ENCODE measurements at regions not wholly inside any gene's neighbourhood (a gene's known extent, or its start where the extent isn't known, plus 50 kb on each side); places are given as distances from the start of the nearest gene placed in this dataset.

- intact Hi-C loops (cut with micrococcal nuclease; ENCODE audit: unreplicated experiment), result no loop called here
- no peak for TF ChIP-seq TAF1 (CRISPR knock-in tag; IDR thresholded peaks at IDR 0.05)
- no peak for TF ChIP-seq KAT2B (IDR thresholded peaks at IDR 0.05; ENCODE audit: borderline replicate concordance, low read depth, low read length)
- no peak for TF ChIP-seq CCDC6 (CRISPR knock-in tag; IDR thresholded peaks at IDR 0.05)
- no peak for TF ChIP-seq ZMAT5 (CRISPR knock-in tag; IDR thresholded peaks at IDR 0.05; ENCODE audit: borderline replicate concordance, low read depth)
- TF ChIP-seq PHF5A (CRISPR knock-in tag; IDR thresholded peaks at IDR 0.05; ENCODE audit: low read depth, unreplicated experiment), result no peak
- no peak for TF ChIP-seq NONO (IDR thresholded peaks at IDR 0.05)
- no peak for TF ChIP-seq NONO (CRISPR knock-in tag; conservative IDR thresholded peaks at IDR 0.05)
- no peak for TF ChIP-seq ARID2 (CRISPR knock-in tag; IDR thresholded peaks at IDR 0.05; ENCODE audit: borderline replicate concordance)
- no peak for TF ChIP-seq MYPOP (CRISPR knock-in tag; IDR thresholded peaks at IDR 0.05)
- TF ChIP-seq NR2C2 (CRISPR knock-in tag; IDR thresholded peaks at IDR 0.05; ENCODE audit: borderline replicate concordance), result no peak
- TF ChIP-seq REXO4 (CRISPR knock-in tag; IDR thresholded peaks at IDR 0.05; ENCODE audit: borderline replicate concordance), result no peak
- TF ChIP-seq CBX5 (CRISPR knock-in tag; IDR thresholded peaks at IDR 0.05; ENCODE audit: borderline replicate concordance), result no peak
- no peak for TF ChIP-seq CCAR2 (optimal IDR thresholded peaks at IDR 0.05; ENCODE audit: low read depth, low read length)
- TF ChIP-seq TOE1 (CRISPR knock-in tag; IDR thresholded peaks at IDR 0.05), result no peak
- no peak for TF ChIP-seq CERS6 (CRISPR knock-in tag; IDR thresholded peaks at IDR 0.05)
- no peak for TF ChIP-seq ZNF746 (CRISPR knock-in tag; IDR thresholded peaks at IDR 0.05)
- TF ChIP-seq ATAD3A (CRISPR knock-in tag; IDR thresholded peaks at IDR 0.05), result no peak
- TF ChIP-seq ZNF280D (CRISPR knock-in tag; IDR thresholded peaks at IDR 0.05), result no peak
- TF ChIP-seq ZNF138 (CRISPR knock-in tag; IDR thresholded peaks at IDR 0.05; ENCODE audit: low read depth), result no peak
- TF ChIP-seq NR2F6 (IDR thresholded peaks at IDR 0.05), result no peak
- no peak for TF ChIP-seq NR2F6 (CRISPR knock-in tag; IDR thresholded peaks at IDR 0.05)
Observed at GRCh38 chr14:24693353-24693737, 59.4 kb upstream of the GZMB start.

More at GRCh38 chr14:24693353-24693737, 59.4 kb upstream of the GZMB start:
- Histone ChIP-seq H4K20me1 (ENCODE audit: insufficient read depth, low read length) (no peaks in the 10 kb centered on the region), H3K9me3 (ENCODE audit: low read length) (peaks cover 12% of the 10 kb centered on the region), H3K27ac (ENCODE audit: extremely low read length, insufficient read depth, low read length) (no peak overlapping the region), H3K36me3 (replicated peaks in 1 of 2; ENCODE audit: control insufficient read depth in 1 of 2, insufficient read depth in 2 of 2, low read length in 2 of 2) (no peaks in the 10 kb centered on the region), H3K4me3 (replicated peaks in 1 of 3; ENCODE audit: insufficient read depth in 1 of 3, low read depth in 2 of 3, low read length in 3 of 3) (no peak overlapping the region), H2AFZ (ENCODE audit: low read length) (no peak overlapping the region), H3K27me3 (ENCODE audit: control insufficient read depth in 1 of 2, insufficient read depth in 2 of 2, low read length in 2 of 2) (peaks cover 1 to 6% of the 10 kb centered on the region in 2 experiments; a peak in 2 of 5 replicates), H3K9ac (ENCODE audit: insufficient read depth, low read depth, low read length) (no peak overlapping the region), H3K4me1 (ENCODE audit: insufficient read depth, low read length) (no peaks in the 10 kb centered on the region), H3K79me2 (ENCODE audit: insufficient read depth, low read length) (no peaks in the 10 kb centered on the region), H3K4me2 (ENCODE audit: low read depth, low read length) (no peak overlapping the region)
- 2% methylated on average over 3 of the region's 3 CpGs for WGBS (ENCODE audit: low lambda C conversion rate)
- in situ Hi-C loops (cut with HindIII; ENCODE audit: extremely low pct_ligation_motif_present, low pct_unique_long_range_greater_than_20kb), result no loop called here
- ChIA-PET POLR2A (no interaction called here), CTCF (ENCODE audit: low intra/inter-chr PET ratio, low total read pairs) (no interaction called here)
- ATAC-seq, result no peak
- no peak for FAIRE-seq
- no TSS peak for BruUV-seq (replicated peaks)
- DNase-seq (ENCODE audit: low spot score), result no peak

Measured in HepG2 (cell line).